Stimulated activated CD4-positive, alpha-beta T cell treated with anti-CD3 and anti-CD28 coated beads, Interleukin-2, amount 100 ng/mL, for 24 hours (primary cell): ENCODE measurements at regions not wholly inside any gene's neighbourhood (a gene's known extent, or its start where the extent isn't known, plus 50 kb on each side); places are given as distances from the start of the nearest gene placed in this dataset.
"Not testable (repeated sequence)": the region's sequence is repeated elsewhere in the genome, so short reads cannot be mapped to it uniquely, and the experiment has no call there.

ENCODE experiments used
- DNase-seq, 2 donors: peaks; one replicate each; pipeline ENCODE4 v3.0.0-alpha.2; 2020

DNA sequence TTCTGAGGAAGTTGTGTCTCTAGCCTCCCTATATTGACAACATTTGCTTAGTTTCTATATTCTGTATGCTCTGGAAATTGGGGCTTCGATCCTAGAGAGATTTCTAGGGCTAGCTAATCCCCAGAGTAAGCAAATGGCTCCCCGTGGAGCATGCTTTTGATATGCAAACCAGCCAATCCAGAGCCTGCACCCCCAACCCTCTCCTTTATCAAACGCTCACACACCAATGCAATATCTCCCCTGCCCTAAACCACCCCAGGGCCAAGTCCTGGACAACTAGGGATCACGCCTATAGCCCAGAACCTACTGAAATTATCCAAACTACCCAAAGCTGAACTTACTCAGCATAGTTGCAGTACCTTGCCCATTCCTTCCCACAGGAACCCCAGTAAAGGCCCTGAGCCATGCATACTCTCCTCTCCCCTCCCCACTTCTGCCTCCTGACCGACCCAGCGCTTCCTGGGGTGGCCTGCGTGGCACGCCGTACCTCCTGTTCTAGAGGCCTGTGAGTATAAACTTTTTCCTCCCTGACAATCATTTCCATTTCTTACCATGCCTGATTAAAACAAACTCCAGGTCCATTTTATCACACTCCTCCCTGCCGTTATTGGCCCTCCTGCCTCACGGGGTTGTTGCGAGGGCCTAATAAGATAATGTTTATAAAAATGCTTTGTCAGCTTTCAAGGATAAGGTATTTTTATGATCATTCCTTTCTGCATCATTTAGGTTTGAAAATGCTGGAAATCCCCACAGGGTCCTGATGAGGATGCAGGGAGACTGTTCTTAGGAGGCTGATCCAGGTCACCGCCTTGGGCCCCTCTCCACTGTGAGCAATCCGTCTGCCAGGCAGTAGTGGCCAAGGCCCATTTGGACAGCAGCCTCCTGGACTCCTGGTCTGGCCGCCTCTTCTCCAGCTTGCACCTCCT lies 102.7 kb downstream of the TENT5C start:
- no peak for DNase-seq

DNA sequence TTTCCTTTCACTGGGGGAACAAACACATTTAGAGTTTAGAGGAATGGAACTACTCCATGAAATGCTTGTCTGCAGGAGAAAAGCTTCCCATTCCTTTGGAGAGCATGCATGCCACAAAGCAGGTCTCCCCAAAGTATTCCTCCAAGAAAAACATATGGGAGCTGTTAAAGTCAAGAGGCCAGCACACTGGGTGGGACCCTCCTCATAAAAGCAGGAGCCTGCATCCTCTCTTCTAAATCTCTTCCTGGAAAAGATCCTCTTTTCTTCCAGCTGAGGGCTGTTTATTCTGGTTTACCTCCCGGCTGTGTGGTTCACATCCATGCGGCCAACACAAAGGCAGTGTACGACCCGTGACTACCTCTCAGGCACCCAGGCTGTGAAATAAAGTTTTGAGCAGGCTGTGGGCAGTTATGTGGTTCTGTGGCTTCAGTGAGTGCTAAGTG lies 103.4 kb downstream of the TENT5C start:
- no peak for DNase-seq

DNA sequence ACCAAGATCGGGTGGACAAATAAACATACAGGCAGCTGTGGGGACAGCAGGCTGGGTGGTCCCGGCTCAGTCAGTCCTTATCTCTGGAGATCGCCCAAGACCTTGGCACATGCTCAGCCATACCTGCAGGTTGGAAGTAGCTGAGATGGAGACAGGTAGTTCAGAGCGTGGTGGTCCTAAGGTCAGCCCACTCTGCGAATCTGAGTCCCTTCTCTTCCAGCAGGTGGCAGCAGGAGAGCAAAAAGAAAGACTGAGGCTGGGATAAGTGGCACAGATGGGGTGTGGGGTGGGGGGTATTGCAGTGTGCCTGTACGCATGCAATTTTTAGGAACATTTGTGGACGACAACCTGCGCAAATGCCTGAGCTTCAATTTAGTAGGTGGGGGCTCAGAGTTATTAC lies 104.9 kb downstream of the TENT5C start:
- DNase-seq = no peak

DNA sequence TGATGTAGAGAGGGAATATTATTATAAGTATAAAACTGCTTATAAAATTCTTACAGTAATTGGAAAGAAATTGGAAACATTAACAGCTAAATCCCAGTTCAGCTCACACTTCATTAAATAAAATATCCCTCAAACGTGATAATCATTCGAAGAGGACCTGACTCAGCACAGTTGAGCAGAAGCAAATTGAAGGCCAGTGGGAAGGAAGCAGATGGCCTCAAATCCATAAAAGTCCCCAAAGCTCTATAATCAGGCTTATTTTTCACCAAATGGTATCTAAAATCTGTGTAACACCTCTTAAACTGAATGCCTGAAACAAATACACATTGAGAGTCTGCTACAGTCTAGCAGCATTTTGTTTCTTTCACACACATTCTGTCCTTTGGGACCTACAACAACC lies 106.8 kb downstream of the TENT5C start:
- no peak for DNase-seq

DNA sequence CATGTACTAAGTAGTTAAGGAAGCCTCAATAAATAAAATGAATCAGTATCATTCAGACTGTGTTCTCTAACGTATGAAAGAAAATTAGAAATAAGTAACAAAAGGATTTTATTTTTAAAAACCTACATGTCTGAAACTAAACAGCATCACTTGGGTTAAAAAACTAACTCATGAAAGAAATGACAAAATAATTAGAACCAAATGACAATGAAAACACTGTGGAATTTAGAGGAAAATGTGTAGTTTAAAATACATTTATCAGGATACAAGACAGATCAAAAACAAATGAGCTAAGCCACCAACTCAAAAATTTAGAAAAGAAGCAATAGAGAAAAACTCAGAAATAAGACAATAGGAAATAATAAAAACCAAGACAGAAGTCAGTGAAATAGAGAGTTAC lies 108.7 kb downstream of the TENT5C start:
- no peak for DNase-seq

DNA sequence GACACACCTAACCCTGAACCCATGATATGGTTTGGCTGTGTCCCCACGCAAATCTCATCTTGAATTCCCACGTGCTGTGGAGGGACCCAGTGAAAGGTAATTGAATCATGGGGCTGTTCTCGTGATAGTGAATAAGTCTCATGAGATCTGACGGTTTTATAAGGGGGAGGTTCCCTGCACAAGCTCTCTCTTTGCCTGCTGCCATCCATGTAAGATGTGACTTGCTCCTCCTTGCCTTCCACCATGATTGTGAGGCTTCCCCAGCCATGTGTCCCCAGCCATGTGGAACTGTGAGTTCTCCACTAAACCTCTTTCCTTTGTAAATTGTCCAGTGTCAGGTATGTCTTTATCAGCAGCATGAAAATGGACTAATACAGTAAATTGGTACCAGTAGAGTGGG lies 110.2 kb downstream of the TENT5C start:
- not testable (repeated sequence) for DNase-seq

DNA sequence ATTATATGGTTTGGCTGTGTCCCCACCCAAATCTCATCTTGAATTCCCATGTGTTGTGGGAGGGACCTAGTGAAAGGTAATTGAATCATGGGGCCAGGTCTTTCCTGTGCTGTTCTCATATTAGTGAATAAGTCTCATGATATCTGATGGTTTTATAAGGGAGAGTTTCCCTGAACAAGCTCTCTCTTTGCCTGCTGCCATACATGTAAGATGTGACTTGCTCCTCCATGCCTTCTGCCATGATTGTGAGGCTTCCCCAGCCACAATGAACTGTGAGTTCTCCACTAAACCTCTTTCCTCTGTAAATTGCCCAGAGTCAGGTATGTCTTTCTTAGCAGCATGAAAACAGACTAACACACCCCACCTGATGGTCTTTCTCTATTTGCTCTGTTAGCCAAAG lies 112.1 kb downstream of the TENT5C start:
- not testable (repeated sequence) for DNase-seq

DNA sequence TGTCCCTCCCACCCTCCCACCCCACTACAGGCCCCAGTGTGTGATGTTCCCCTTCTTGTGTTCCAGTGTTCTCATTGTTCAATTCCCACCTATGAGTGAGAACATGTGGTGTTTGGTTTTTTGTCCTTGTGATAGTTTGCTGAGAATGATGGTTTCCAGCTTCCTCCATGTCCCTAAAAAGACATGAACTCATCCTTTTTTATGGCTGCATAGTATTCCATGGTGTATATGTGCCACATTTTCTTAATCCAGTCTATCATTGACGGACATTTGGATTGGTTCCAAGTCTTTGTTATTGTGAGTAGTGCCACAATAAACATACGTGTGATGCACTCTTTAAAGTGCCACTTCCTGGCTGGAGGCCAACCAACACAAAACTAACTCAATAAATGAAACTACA lies 112.7 kb downstream of the TENT5C start:
- DNase-seq = not testable (repeated sequence)

DNA sequence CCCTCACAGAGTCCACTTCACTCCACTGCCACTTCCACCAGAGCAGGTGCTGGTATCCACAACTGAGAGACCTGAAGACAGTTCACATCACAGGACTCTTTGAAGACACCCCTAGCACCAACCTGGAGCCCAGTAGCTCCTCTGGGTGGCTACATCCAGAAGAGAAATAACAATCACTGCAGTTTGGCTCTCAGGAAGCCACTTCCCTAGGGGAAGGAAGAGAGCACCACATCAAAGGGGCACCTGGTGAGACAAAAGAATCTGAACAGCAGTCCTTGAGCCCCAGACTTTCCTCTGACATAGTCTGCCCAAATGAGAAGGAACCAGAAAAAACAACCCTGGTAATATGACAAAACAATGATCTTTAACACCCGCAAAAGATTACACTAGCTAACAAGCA lies 113.2 kb downstream of the TENT5C start:
- no peak for DNase-seq

DNA sequence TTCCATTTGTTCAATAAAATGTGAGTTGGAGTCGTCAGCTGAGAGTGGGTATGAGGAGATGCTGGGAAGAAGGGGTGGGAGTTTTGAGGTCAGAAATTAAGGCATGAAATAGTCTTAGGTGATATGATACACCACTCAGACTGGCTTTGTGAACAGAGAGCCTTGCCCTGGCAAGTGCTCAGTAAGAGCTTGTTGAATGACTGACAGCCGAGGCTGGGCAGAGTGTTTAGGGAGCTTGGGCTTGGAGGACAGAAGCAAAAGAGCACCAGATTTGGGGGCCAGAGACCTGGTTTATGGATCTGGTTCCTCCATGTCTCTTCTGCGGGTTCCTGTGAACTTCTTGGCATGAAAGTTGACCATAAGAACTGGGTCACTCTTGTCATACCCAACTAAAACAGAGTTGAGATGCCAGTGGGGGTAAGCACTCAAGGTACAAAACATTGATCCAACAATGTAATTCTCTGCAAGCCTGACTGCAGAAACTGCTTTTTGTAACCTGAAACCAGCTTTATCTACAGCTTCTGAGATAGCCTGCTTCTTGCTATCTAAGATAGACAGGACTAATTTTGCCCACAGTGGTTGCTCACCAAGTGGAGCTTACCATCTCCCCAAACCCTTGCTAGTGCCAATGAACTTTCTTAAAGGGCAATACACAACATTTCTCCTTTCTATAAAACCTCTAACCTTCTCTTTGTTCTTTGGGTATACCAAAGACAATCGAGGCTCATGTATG lies 126.4 kb downstream of the TENT5C start:
- DNase-seq = no peak

DNA sequence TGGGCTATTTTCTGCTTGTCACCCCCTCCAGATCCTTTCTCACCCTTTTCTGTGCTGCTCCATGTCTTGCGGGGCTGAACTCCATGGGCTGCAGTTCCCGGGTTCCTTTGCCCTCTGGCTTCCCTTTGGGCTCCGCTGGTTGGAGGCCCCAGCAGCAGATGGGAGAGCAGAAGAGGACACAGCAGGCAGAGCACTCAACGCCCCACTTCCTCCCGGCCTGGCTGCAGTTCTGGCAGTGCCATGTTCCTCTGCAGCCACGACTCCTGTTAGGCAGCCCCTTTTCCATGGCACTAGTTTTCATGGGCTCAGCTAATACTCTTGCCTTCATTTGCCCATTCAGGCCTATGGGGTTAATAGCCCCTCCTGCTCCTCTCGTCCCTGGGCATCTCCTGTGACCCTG lies 127.1 kb downstream of the TENT5C start:
- DNase-seq = no peak

DNA sequence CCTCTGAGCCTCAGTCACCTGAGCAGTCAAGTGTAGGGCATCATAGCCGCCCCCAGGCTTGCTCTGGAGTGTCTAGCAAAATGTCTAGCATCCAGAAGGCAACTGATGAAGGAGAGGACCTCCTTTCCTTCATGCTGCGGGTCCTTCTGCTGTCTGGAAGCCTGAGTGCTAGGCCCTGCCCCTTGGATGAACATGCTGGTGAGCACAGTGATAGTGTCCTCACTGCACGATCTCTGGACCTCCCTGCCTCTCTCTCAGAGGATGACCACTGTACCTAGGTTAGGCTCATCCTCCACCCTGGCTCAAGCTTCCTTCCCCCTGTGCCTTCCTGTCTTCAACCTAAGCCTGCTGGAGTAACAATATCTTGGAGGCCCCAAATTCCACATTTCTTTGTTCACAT lies 128.6 kb downstream of the TENT5C start:
- DNase-seq = no peak

DNA sequence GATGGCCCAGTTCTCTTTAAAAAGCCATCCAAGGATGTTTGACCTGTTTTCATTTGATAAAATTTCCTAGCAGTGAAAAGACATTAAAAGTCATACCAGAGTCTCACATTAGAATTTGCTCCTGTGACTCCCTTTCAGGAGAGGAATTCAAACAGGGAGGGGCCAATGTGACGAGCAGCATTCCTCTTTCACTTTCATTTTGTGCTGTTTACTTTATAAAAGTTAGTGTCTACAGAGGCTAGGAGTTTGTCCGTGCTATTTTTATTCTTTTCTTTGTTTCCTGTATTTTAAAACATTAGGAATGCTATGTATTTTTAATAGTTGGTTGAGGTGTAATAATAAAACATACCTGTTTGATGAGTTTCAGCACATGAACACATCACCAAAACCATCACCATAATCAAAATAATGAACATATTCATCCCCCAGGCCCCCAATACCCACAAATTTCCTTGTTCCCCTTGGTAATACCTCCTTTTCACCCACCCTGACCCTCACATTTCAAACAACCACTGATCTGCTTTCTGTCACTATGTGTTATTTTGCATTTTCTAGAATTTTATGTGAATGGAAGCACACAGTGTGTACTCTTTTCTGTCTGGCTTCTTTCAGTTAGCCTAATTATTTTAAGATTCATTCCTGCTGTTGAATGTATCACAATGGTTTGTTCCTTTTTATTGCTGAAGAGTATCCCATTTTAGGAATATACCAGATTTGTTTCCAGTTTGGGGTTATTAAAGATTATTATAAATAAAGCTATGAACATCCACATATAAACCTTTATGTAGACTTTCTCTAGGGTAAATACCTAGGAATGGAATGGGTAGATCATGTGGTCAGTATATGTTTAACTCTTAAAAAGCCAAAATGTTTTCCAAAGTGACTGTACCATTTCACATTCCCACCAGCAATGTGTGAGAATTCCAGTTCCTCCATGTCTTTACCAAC lies 129.5 kb downstream of the TENT5C start:
- peak in 1 of 2 donors; percentile 15 for DNase-seq

DNA sequence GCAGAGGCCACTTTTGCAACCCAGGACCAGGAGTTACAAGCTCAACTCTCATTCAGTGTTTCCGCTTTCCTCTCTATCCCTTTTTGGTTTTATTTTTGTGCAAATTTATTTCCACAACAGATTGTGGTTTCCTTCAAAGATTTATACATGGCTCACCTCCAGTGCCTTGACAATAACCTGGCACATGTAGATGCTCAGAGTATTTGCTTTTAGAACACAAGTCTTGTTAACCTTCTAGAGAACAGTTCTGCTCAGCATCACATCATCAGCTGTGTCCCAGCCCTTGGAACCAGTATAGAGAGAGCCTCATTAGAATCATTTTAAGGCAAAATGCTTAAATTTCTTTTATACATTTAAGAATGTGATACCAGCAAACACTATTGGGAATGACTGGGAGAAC lies 133.7 kb downstream of the TENT5C start:
- no peak for DNase-seq

DNA sequence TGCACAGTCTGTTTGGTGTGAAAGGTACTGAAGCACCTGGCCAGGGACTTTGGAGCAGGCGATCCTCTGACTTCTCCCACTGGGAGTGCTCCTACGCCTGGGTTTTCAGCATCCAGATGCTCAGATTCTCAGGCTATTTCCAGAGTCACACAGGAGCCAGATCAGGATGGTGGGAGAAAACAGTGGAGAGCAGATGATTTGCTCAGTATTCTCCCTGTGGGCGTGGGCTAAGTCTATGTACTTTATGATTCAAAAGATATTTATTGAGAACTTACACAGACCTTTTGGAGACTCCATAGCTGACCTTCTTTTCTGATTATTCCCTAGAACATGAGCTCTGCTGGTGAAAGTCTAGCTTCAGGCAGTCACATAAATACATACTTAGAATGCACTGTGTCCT lies 134.6 kb downstream of the TENT5C start:
- DNase-seq = no peak

DNA sequence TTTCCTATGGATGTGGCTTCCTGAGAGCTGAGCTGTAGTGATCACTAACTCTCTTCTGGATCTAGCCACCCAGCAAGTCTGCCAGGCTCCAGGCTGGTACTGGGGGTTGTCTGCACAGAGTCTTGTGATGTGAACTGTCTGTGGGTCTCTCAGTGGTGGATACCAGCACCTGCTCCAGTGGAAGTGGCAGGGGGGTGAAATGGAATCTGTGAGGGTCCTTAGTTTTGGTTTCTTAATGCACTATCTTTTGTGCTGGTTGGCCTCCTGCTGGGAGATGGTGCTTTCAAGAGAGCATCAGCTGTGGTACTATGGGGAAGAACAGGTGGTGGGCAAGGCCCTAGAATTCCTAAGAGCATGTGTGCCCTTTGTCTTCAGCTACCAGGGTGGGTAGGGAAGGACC lies 140.7 kb downstream of the TENT5C start:
- not testable (repeated sequence) for DNase-seq

DNA sequence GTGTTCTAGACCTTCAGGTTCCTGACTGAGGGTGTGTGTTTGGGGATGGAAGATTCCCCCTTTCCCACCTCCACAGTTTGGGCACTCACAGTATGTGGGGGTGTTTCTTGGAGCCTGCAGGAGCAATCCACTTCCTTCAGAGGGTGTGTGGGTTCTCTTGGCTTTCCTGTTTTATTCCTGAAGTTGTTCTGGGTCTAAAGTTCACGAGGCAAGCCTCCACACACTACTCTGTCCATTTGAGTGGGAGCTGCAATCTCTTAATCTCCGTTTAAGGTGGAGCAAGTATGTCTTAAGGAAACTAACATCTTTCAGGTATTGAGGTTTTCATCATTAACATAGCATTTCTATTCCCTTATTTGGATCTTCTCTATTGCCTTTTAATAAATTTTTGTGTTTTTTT lies 141.8 kb downstream of the TENT5C start:
- no peak for DNase-seq

DNA sequence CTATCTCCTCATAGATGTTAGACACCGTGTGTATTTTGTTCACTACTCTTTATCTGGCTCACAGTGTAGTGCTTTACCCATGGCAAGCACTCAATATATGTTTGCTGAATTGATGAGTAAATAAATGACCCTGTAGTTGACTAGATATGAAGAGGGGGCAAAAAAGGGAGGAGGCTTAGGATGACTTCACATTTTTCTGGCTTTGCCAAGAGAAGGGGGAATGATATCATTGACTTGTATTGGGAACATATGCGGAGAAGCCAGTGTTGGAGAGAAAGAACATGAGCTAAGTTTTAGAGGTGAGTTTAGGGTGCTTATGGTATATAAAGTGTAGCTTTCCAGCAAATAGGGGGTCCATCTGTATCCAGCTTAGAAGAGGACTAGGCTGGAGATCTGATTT lies 145.5 kb downstream of the TENT5C start:
- DNase-seq = no peak

DNA sequence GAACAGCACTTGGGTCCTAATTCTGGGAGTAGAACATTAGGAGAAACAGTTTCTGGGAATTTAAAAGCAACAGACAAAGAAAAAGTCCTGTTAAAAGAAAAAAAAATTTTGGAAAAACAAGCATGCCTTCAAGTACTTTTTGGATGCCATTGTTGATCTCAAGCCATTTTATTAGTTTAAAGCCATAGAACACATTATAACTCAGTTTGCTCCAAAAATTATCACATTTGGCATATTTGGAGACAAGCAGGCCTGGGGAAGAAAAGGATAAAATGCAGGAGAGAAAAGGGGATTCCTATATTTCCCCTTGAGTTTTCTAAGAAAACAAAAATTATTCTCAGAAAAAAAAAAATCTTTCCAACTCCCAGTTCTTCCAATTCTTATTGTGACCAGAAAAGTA lies 146.8 kb downstream of the TENT5C start:
- DNase-seq = no peak

DNA sequence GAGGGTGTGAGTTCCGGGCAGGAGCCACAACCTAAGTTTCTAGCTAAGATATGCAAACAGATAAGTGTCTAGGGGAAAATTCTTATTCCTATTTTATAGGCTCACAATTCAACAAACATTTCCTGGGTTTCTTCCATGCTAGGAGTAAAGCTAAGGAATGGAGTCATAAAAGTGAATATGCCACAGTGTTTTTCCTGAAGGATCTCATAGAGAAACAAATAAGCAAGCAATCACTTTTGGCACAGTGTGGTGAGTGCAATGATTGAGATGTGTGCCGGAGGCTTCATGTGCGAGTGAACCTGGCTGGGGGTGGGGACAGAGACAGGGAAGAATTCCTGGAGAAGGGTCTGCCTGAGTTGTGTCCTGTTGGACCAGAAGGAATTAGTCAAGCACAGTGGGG lies 147.4 kb downstream of the TENT5C start:
- no peak for DNase-seq

DNA sequence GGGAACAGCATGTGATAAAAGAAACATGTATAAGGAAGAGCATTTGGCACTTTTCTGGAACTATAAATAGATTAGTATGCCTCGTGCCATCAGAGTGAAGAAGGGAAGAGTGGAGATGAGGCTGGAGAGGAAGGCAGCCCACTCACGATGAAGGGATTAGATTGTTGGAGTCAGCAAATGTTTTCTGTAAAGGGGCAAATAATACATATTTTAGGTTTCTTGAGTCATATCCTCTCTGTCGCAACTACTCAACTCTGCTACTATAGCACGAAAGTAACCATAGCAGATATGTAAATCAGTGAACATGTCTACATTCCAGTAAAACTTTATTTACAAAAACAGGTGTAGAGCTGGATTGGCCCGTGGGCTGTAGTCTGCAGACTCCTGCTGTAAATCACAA lies 147.8 kb downstream of the TENT5C start:
- DNase-seq = no peak

DNA sequence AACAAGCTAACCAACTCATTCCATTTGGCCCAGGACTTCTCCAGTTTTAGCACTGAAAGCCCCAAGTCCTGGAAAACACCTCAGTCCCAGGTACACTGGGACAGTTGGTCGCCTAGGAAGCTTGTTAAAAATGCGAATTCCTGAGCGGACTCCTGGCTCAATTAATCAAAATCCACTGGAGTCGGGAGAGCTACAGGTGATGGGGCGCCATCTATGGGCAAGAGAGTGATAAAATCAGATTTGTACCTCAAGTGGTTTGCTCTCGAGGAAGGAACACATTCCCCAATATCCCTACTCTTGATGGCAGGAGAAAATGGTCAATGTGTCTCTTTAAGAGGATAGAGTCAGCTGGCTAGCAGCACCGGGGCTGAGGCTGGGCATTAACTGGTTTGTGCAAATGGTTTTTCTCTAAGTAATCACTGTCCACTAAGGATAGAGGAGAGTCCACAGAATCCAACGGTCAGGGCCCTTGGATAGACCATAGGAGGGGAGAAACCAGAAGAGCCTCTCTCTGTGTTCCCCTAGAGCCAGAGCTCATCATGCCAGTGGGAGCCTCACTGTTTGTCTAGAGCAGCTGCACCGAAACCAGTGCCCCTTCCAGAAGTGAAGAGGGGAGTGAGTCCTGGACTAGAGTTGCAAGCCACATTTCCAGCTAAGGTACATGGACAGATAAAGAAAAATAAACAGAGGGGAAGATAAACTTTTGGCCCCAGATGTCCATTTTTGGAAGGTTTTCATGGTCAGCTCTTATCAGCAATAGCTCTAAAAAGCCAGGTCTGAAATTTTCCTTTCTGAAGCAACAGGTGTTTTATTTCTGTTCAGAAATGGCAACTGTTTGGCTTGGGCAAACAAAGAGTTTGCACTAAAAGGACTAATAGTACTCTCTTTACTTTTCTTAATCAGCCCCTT lies 148.5 kb downstream of the TENT5C start:
- peak; percentile 49 to 57 for DNase-seq
